GM12892 (cell line): ENCODE measurements at regions not wholly inside any gene's neighbourhood (a gene's known extent, or its start where the extent isn't known, plus 50 kb on each side); places are given as distances from the start of the nearest gene placed in this dataset.

Experiments
- POLR2A ChIP-seq: IDR thresholded peaks from 2 replicates; pipeline ENCODE4 v1.6.1; 2011; ENCODE audit warnings: low read depth, low read length, control low read depth
- POLR2AphosphoS5 ChIP-seq: IDR thresholded peaks from 2 replicates; pipeline ENCODE4 v1.6.1; 2011; ENCODE audit warnings: low read depth, low read length, control low read depth
- TAF1 ChIP-seq: IDR thresholded peaks from 2 replicates; pipeline ENCODE4 v1.6.1; 2011; ENCODE audit warnings: low read depth, mild to moderate bottlenecking, control low read depth, low read length, borderline replicate concordance

- TF ChIP-seq POLR2A (no peak), POLR2AphosphoS5 (no peak), TAF1 (no peak)
Observed at GRCh38 chr16:75780669-75781068, 54.4 kb upstream of the CPHXL start.
